OCI-LY1 (cell line): ENCODE measurements at regions not wholly inside any gene's neighbourhood (a gene's known extent, or its start where the extent isn't known, plus 50 kb on each side); places are given as distances from the start of the nearest gene placed in this dataset.

Experiments used
- CTCF ChIP-seq: fragments of 200-600 bp; sonication (generic), shearing (Covaris generic); IDR thresholded peaks from 2 replicates; pipeline ENCODE4 v1.5.1; 2017; ENCODE audit warnings: mild to moderate bottlenecking, antibody characterized with exemption, low read length, moderate library complexity, mixed read lengths
- EZH2 ChIP-seq: fragments of 200-600 bp; sonication (generic), shearing (Covaris generic); IDR thresholded peaks from 2 replicates; pipeline ENCODE4 v1.8.0; 2017; ENCODE audit warnings: borderline replicate concordance, mixed run types, mild to moderate bottlenecking, antibody characterized with exemption, low read length, moderate library complexity, mixed read lengths

GRCh38 chr6:93821953-93822352 is 402.6 kb upstream of the EPHA7 start:
- no peak for TF ChIP-seq CTCF
- no peak for TF ChIP-seq EZH2
